ENCODE measurements at regions not wholly inside any gene's neighbourhood (a gene's known extent, or its start where the extent isn't known, plus 50 kb on each side); places are given as distances from the start of the nearest gene placed in this dataset.
"Not testable (repeated sequence)": the region's sequence is repeated elsewhere in the genome, so short reads cannot be mapped to it uniquely, and the experiment has no call there.

- not testable (repeated sequence) for TF ChIP-seq EZH2phosphoT487 (IDR thresholded peaks at IDR 0.05; ENCODE audit: borderline replicate concordance); CTCF (conservative IDR thresholded peaks at IDR 0.05; ENCODE audit: low read length)
These were observed 390.8 kb upstream of the ANKRD30A start for GRCh38 chr10:36734590-36734989.

Measured in Loucy (cell line).